GM23338 (cell line): ENCODE measurements at regions not wholly inside any gene's neighbourhood (a gene's known extent, or its start where the extent isn't known, plus 50 kb on each side); places are given as distances from the start of the nearest gene placed in this dataset.

Experiments
- CTCF ChIP-seq, 2 experiments: fragments of 200-600 bp in 1 of 2; sonication (generic) in 1 of 2; conservative IDR thresholded peaks; 2 replicates each; pipeline versions ENCODE4 v1.5.1 to v1.6.1; 2016 to 2017; ENCODE audit warnings: antibody characterized with exemption in 2 of 2, low read depth in 2 of 2, mild to moderate bottlenecking in 2 of 2, moderate library complexity in 1 of 2
- POLR2AphosphoS5 ChIP-seq: IDR thresholded peaks from 2 replicates; pipeline ENCODE4 v1.6.1; 2016; ENCODE audit warnings: antibody characterized with exemption, low read depth
- REST ChIP-seq: IDR thresholded peaks from one replicate; pipeline ENCODE4 v1.6.1; 2018; ENCODE audit warnings: antibody characterized with exemption; ENCODE audit not compliant: unreplicated experiment
- ZNF331 ChIP-seq: fragments of 250-450 bp; sonication (Bioruptor Pico); IDR thresholded peaks from 2 replicates; pipeline ENCODE4 v1.5.0; 2020; ENCODE audit warnings: low read depth, mild to moderate bottlenecking, moderate library complexity
- ZNF462 ChIP-seq: fragments of 250-450 bp; sonication (Bioruptor Pico); IDR thresholded peaks from 2 replicates; pipeline ENCODE4 v1.5.0; 2020; ENCODE audit warnings: mild to moderate bottlenecking, moderate library complexity

- TF ChIP-seq ZNF462, result no peak
- TF ChIP-seq CTCF (conservative IDR thresholded peaks at IDR 0.05; ENCODE audit: low read depth in 2 of 2), result no peak
- no peak for TF ChIP-seq ZNF331 (CRISPR knock-in tag)
- no peak for TF ChIP-seq REST
- TF ChIP-seq POLR2AphosphoS5, result no peak
These were observed 81.6 kb upstream of the DCN start (continued) for GRCh38 chr12:91264178-91264577.
